ENCODE measurements at regions not wholly inside any gene's neighbourhood (a gene's known extent, or its start where the extent isn't known, plus 50 kb on each side); places are given as distances from the start of the nearest gene placed in this dataset.
"Not testable (repeated sequence)": the region's sequence is repeated elsewhere in the genome, so short reads cannot be mapped to it uniquely, and the experiment has no call there.

DNA sequence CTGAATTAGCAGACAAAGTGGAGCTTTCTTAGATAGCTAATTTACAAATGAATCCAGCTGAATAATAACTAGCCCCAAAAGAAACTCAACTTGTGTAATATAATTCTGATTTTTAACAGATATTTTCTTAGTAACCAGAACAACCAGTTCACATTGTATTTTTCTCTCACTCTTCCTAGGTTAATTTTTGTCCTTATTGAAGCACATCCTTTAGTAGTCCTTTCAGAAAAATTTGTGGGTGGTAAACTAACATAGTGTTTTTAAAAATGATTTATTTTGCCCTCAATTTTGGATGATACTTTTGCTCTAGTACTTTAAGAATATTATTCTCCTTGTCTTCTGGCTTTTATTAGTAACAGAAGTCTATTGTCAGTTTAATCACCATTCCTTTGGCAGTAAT is 190.6 kb upstream of the SLC39A10 start:
- DNase-seq (ENCODE audit: low read depth in 3 of 3), result no peak

GRCh38 chr2:195461010-195461409 is 196.0 kb upstream of the SLC39A10 start:
- no peak for DNase-seq (ENCODE audit: low read depth in 3 of 3)

DNA sequence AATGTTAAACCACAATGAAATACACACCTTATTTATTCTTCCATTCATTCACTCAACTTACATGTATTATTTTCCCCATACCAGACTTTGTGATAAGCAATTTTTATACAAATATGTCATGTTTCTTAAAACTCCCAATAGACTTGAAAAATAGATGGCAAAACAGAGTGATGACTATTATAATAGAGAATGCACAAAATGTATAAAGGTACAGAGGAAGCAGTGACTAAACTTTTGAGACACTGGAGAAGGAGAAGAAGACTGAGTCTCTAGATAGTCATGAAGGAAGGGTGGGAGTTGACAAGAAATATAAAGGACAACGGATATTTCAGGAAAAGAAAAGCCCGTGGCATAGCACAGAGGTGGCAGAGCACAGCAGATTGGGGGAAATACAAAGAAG is 198.1 kb upstream of the SLC39A10 start:
- no peak for DNase-seq (ENCODE audit: low read depth in 3 of 3)

DNA sequence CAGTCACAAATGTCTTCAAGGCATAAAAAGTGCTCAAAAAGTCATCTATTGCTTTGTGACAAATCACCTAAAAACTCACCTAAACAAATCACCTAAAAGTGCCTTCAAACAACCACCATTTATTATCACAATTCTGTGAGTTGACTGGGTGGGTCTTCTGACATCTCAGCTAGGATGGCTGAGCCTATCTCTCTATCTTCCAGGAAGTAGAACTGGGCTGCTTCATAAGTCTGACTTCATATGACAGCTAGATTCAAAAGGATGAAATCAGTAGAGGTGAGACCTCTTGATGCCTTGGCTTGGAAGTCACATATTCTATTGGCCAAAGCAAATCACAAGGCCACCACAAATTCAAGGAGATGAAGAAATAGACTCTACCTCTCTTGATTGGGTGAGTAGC is 199.2 kb upstream of the SLC39A10 start:
- no peak for DNase-seq (ENCODE audit: low read depth in 3 of 3)

DNA sequence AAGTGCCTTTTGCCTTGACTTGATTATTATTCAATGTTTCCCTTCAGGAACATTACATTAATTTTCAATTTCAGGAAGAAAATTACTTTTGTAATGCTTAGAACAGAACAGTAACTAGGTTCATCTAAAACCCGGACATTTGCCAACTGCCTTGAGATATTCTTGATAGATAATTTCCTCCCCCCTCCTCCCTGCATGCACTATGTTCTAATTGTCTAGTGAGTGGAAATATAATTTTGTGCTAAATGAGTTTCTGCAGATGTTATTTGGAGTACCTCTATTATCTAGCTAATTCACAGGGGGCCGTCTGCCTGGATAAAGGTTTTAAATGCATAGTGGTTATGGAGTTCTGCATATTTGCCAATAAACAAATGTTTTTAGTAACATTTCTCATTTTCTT is 200.3 kb upstream of the SLC39A10 start:
- no peak for DNase-seq (ENCODE audit: low read depth in 3 of 3)

DNA sequence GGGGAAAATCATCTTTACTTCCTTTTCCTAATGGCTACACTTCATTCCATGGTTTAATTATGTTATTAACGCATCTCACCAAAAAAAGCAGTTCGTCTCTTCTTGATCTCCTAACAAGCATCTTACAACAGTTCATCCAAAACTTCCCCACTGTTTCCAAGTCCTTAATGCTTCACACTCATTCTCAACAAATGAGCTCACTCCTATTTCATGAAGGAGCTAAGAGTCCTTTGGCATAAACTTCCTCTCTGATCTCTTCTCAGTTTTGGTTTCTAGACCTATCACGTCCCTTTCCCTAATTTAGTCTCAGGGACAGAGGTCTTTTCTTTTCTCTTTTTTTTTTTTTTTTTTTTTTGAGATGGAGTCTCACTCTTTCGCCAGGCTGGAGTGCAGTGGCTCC is 205.9 kb upstream of the SLC39A10 start:
- DNase-seq (ENCODE audit: low read depth in 3 of 3), result no peak

GRCh38 chr2:195450552-195451113 is 206.4 kb upstream of the SLC39A10 start:
- DNase-seq (ENCODE audit: low read depth in 3 of 3), result no peak

DNA sequence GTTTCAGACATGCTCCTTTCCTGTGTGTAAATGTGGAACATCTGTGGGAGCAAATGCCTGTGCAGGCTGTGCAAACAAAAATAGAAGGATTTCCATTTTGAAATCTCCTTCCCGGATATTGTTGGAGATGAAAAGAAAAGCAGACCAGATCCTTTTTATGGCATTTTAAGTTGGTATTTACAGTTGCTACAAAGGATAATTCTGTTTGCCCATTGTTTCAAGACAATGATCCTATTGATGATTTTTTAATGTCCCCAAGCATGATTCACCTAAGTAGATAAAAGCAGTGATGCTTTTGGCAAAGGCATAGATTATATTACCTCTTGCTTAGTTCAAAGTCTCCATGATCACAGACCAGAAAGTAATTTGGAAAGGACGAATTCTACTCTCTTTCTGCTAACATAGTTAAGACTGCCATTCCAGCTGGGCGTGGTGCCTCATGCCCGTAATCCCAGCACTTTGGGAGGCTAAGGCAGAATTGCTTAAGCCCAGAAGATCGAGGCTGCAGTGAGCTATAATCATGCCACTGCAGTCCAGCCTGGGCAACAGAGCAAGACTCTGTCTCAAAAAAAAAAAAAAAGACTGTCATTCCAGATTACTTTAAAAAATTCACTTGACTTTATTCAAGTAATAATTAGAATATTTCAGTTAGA is 209.6 kb upstream of the SLC39A10 start:
- DNase-seq (ENCODE audit: low read depth in 3 of 3), result no peak

DNA sequence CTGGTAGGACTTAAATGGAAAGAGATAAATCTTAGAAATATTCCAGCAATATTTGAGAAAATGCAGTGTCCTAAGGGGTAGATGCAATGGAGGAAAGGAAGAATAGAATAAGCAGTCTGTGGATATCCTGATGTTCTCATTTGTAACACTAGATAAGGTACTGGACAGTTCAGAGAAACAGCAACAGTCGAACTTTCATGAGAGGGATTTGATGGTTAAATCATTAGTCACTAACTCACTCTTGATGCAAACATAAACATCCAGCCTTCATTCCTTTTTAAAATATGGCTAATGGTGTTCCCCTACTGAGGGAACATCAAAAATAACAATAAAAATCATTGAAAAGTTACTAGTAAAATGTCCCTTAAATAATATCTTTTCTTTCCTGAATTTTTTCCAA is 211.4 kb upstream of the SLC39A10 start:
- no peak for DNase-seq (ENCODE audit: low read depth in 3 of 3)

DNA sequence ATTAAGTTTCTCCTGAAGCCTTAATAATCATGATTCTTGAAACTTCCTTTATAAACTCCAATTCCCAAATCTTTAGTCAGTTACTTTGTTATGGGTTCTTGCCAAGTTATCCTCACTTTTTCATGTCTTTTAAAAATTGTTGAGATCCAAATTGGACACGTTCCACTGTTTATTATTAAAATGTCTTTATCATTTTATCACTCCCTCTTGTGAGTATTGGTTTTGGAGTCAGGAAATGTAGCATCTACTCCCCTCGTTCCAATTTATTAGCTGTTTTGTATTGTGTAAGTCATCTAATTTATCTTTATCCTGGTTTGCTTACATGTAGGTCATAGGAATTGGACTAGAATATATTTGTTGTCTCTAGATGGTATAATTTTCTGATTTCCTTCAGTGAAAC is 213.1 kb upstream of the SLC39A10 start:
- DNase-seq (ENCODE audit: low read depth in 3 of 3), result no peak

DNA sequence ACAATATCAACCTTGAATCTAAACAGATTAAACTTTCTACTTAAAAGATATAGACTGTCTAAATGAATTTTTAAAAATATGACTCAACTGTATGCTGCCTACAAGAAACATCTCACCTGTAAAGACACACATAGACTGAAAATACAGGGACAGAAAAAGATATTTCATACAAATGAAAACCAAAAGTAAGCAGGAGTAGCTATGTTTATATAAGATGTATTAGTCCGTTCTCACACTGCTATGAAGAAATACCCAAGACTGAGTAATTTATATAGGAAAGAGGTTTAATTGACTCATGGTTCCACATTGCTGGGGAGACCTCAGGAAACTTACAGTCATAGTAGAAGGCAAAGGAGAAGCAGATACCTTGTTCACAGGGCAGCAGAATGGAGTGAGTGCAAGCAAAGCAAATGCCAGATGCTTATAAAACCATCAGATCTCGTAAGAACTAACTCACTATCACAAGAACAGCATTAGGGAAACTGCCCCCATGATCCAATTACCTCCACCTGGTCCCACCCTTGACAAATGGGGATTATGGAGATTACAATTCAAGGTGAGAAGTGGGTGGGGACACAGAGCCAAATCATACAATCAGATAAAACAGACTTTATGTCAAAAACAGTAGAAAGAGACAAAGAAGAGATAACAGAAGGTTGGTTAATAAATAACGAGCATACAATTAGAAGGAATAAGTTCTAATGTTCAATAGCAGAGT is 214.4 kb upstream of the SLC39A10 start:
- DNase-seq (ENCODE audit: low read depth in 3 of 3), result no peak

DNA sequence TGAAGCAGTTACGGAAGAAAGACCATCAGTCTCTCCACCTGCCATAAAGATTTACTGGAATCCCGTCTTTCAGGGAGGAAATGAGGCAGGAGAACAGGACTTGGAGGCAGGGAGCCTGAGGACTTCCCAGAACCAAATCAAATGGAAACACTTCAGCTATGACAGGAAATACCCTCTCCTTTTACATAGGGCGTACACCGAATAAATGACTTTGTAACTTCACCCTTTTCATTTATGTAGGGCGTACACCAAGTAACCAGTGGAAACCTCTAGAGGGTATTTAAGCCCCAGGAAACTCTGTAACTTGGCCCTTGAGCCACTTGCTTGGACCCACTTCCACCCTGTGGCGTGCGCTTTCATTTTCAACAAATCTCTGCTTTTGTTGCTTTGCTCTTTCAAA is 218.3 kb upstream of the SLC39A10 start:
- no peak for DNase-seq (ENCODE audit: low read depth in 3 of 3)

DNA sequence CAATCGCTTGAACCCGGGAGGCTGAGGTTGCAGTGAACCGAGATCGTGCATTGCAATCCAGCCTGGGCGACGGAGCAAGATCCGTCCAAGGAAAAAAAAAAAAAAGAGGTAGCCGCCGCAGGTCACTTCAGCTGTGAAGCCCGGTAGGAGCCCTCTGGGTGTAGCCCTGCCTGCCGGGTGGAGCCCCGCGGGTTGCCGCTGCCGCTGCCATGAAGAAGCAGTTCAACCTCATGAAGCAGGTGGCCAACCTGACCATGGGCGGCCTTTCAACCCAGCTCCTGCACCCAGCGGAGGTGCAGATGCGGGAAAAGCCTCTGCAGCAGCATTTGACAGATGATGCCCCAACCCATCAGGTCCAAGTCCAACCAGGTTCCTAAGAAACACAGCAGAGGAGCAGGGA is 219.5 kb upstream of the SLC39A10 start:
- DNase-seq (ENCODE audit: low read depth in 3 of 3), result no peak

DNA sequence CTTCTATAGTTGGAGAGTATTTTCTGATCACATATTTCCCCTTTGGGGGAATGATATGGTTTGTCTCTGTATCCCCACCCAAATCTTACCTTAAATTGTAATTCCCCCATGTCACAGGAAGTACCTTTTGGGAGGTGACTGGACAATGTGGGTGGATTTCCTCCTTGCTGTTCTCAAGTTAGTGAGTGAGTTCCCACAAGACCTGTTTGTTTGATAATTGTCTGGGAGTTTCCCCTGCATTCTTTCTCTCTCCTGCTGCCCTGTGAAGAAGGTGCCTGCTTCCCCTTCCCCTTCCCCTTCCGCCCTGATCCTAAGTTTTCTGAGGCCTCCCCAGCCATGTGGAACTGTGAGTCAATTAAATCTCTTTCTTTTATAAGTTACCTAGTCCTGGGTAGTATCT is 222.7 kb upstream of the SLC39A10 start:
- no peak for DNase-seq (ENCODE audit: low read depth in 3 of 3)

DNA sequence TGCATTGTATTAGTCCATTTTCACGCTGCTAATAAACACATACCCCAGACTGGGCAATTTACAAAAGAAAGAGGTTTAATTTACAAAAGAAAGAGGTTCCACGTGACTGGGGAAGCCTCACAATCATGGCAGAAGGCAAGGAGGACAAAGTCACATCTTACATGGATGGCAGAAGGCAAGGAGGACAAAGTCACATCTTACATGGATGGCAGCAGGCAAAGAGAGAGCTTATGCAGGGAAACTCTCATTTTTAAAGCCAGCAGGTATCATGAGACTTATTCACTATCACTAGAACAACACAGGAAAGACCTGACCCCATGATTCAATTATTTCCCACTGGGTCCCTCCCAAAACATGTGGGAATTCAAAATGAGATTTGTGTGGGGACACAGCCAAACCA is 223.3 kb upstream of the SLC39A10 start:
- DNase-seq (ENCODE audit: low read depth in 3 of 3), result not testable (repeated sequence)

DNA sequence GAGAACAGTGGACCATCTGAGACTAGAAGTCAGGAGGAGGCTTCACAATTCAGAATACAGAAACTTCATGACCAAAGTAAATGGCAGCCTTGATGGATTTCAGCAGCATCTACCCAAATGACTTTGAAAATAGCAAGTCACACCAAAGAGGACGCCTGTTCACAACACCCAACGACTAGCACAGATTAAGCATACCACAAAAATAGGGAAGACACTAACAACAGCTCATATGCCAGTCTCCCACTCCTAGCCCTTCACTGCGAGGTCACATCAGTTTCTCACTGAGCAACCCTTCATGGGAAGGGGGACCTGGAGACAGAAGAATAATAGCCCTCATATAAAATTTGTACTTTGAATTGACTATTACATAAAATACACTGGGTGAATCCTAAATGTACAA is 228.4 kb upstream of the SLC39A10 start:
- no peak for DNase-seq (ENCODE audit: low read depth in 3 of 3)

- DNase-seq (ENCODE audit: low read depth in 3 of 3), result no peak
These were observed 231.7 kb upstream of the SLC39A10 start for GRCh38 chr2:195425328-195425727.

DNA sequence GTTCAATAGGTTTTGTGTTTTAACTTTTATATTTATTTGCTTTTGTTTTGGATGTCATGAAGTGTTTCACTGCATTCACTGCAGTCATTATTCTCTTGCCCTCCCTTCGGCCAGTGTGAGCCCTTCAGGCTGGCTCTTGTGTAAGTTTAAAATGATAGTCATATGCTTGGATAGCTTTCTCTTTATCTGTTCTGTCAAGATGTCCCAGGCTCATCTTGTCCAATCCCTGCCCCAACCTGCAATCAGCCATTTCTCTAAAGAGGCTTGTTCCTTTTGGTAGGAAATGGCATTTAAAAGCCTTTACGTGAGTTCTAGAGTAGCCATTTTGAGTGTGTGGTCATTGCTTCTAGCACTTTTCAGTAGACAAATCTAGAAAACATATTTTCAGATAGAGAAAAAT is 238.0 kb upstream of the SLC39A10 start:
- no peak for DNase-seq (ENCODE audit: low read depth in 3 of 3)

DNA sequence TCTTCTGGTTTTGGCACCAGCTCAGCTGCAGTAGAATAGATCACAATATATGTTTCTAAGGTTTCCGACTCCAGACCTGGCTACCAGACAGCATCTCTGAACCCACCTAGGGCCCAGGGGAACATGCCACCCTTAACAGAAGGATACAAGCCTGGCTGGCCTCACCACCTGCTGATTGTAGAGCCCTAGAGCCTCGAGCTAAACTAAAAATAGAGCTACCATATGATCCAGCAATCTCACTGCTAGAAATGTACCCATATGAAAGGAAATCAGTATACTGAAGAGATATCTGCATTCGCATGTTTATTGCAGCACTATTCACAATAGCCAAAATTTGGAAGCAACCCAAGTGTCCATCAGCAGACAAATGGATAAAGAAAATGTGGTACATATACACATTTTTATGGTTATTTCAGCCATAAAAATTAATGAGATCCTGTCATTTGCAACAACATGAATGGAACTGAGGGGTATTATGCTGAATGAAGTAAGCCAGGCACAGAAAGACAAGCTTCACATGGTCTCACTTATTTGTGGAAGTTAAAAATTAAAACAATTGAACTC is 242.4 kb upstream of the SLC39A10 start:
- no peak for DNase-seq (ENCODE audit: low read depth in 3 of 3)

- DNase-seq (ENCODE audit: low read depth in 3 of 3), result no peak
These were observed 243.1 kb upstream of the SLC39A10 start for GRCh38 chr2:195413944-195414343.

DNA sequence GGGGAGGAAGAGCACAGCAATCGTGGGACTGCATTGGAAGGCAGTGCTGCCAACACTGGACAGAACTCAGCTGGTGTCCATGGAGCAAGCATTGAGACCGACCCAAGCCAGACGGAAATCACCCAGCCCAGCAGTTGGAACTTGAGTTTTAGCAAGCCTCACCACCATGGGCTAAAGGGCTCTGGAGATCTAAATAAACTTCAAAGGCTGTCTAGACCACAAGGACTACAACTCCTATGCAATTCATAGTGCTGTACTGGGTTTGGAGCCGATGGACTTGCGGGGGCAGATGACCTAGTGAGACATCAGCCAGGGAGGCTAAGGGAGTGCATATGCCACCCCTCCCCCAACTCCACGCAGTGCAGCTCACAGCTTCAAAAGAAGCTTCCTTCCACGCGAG is 243.6 kb upstream of the SLC39A10 start:
- no peak for DNase-seq (ENCODE audit: low read depth in 3 of 3)

DNA sequence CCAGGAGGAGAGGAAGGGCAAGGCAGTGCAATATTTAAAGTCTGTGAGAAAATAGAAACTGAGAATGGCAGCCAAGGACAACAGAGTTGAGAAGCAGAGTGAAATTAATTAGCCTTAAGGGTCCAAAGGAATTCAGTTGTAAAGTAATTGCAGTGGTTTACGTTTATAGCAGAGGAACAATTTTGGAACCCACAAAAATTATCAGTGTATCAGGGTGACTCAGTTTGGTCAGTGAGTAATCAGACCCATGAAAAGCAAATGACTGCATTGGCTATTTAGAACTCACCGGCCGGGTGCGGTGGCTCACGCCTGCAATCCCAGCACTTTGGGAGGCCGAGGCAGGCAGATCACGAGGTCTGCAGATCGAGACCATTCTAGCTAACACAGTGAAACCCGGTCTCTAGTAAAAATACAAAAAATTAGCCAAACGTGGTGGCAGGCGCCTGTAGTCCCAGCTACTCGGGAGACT is 245.8 kb upstream of the SLC39A10 start:
- DNase-seq (ENCODE audit: low read depth in 3 of 3), result no peak

DNA sequence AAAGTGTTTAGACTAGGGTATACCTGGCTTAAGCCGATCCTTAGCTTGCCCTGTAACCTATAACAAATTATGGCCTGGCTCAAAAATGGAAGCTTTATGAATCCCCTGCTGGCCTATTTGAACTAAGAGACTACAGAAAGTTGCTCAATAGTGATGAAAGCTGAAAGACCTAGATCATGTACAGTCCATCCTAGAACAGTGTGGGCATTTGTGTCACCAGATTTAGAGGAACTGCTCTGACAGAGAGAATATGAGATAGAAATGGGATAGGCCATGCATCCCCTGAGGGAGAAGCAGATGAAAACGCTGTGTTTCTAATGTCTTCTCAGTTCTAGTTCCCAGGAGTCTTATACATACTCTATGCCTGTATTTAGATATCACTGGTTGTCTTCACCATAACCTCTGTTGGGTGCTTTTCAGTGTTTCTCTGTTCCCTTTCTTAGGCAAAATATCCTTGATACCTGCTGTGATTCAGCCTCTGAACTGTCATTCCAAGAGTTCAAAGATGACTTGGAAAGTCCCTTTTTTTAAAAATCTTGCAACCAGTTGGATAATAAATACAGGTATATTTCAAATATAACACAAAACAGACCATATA is 246.9 kb upstream of the SLC39A10 start:
- no peak for DNase-seq (ENCODE audit: low read depth in 3 of 3)

Measured in stimulated activated CD4-positive, alpha-beta T cell treated with anti-CD3 and anti-CD28 coated beads, TNF-alpha, amount 100 ng/mL, for 24 hours (primary cell).